Muscle of leg (tissue), 3 donors: ENCODE measurements at regions not wholly inside any gene's neighbourhood (a gene's known extent, or its start where the extent isn't known, plus 50 kb on each side); places are given as distances from the start of the nearest gene placed in this dataset.

ENCODE experiments used
- DNase-seq: peaks from one replicate; pipeline ENCODE4 v3.0.0; 2013
- H3K27ac ChIP-seq: one replicate; pipeline ENCODE4 v1.5.1; 2013; ENCODE audit warnings: mild to moderate bottlenecking, low read length, control low read depth
- H3K27me3 ChIP-seq: one replicate; pipeline ENCODE4 v1.6.1; 2013; ENCODE audit warnings: low read length; ENCODE audit not compliant: control insufficient read depth, insufficient read depth
- H3K36me3 ChIP-seq: one replicate; pipeline ENCODE4 v1.6.1; 2013; ENCODE audit warnings: low read length; ENCODE audit not compliant: control insufficient read depth, insufficient read depth
- H3K4me1 ChIP-seq: one replicate; pipeline ENCODE4 v1.6.1; 2013; ENCODE audit warnings: low read length; ENCODE audit not compliant: control insufficient read depth, insufficient read depth
- H3K4me3 ChIP-seq: one replicate; pipeline ENCODE4 v1.5.1; 2013; ENCODE audit warnings: low read length, control low read depth
- H3K9me3 ChIP-seq: replicated peaks from 2 replicates; pipeline ENCODE4 v1.6.1; 2013; ENCODE audit warnings: low read depth, low read length; ENCODE audit not compliant: control insufficient read depth
- WGBS: methylation state at CpG from one replicate; pipeline ENCODE4 v1.1.5; 2013; ENCODE audit warnings: missing lambda C conversion rate; ENCODE audit not compliant: insufficient coverage; 5-methylcytosine and 5-hydroxymethylcytosine counted together

DNA sequence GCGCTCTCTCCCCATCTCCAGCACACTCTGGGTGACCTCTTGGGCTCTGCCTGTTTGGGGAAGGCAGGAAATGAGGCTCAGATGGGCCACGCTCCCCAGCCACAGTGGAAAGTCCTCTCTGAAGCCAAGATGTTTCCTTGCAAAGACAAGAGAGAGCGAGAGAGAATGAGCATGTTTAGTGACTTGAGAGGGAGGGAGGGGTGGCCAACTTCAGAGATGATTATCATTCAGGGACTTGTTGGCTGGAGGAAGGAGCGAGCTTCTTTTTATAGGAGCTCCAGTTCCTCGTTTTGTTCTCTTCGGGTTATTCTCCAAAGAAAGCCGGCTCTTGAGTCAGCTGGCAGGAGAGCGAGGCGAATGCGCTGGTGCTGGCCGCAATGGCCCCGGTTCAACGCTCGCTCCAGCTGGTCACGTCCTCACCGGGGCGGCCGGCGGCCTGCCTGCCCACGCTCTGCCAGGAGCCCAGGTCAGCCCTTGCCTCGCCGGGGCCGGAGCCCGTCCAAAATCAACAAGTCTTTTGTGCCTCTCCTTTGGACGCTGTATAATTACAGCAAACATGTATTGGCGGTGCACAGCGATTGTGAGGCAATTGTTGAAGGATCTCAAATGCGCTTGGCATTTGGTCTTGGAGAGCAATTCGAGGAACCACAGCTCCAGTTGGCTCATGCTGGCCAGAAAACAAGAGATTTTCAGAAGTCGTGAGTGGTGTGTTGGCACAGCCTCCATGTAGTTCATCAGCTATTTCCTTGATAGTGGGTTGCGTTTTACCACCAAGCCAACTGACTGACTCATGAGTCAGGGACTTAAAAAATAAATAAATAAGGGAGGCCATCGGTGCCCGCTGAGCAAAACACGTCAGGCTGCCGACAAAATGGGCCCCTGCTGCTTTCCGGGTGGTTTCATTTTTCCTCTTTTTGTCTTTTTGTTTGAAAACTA, 288.6 kb downstream of the UACA start:
- H3K36me3 ChIP-seq = no peaks in the 10 kb centered on the region
- 4% methylated on average over 25 of the region's 36 CpGs for WGBS
- peak; percentile 98 for DNase-seq
- peak overlapping the region; percentile 81 for H3K27ac ChIP-seq
- no peaks in the 10 kb centered on the region for H3K9me3 ChIP-seq
- peaks cover 58% of the 10 kb centered on the region for H3K4me1 ChIP-seq
- no peak overlapping the region for H3K4me3 ChIP-seq
- peaks cover 35% of the 10 kb centered on the region for H3K27me3 ChIP-seq

DNA sequence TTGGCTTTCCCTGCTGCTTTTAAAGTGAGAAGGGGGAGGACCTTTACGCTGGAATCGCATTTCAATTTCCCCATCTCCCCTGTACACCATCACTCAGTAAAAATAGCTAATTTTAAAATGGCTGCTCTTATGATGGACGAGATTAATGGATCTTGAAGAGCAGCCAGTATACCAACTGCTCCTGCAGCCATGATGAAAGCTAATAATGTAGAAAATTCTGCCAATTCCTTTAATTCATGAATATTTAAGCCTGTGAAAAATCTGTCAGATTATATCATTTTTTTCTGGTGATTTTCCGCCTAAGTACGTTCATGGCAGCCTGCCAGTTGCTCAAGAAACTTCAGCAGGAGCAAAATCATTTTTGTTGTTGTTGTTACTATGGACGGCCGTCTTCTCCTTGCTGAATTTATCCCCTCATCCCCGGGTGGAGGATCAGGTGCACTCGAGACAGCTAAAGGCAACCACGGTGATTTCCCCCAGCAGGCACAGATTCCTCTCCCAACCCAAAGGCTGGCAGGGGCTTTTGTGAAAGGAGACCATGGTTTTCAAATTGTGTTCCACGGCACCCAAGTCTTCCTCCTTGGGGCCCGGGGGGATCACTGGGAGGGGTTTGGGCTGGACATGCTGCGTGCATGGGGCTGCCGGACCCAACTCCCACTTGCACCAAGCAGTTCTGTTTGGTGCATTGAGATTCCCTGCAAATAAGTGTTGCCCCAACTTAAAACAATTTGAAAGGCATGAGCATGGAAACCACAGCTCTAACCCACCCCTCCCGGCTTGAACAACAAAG, 289.6 kb downstream of the UACA start:
- Histone ChIP-seq H3K27me3 (peaks cover 39% of the 10 kb centered on the region), H3K36me3 (no peaks in the 10 kb centered on the region), H3K27ac (peak overlapping the region; percentile 81), H3K4me3 (no peak overlapping the region), H3K4me1 (peaks cover 57% of the 10 kb centered on the region), H3K9me3 (no peaks in the 10 kb centered on the region)
- peak; percentile 87 for DNase-seq
- WGBS = 10% methylated on average over 1 of the region's 15 CpGs

DNA sequence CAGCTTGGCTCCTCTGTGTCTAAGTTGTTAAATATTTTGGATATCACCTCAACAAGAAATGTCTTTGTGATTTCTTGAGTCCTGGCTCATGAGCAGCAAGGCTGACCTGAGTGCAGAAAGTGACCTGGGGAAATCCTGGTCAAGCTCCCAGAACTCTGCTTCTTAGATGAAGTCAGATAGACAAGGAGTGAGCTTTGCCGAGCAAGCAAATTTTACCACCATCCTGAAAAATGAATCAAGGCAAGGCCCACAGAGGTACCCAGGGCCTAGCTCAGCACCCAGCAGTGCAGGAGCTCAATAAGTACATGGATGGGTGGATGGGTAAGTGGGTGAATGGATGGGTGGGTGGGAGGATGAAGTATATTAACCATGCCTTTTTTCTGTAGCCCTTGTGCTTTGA, 291.8 kb downstream of the UACA start:
- Histone ChIP-seq H3K27me3 (peaks cover 43% of the 10 kb centered on the region), H3K4me3 (no peak overlapping the region), H3K27ac (no peak overlapping the region), H3K4me1 (peaks cover 48% of the 10 kb centered on the region), H3K36me3 (no peaks in the 10 kb centered on the region), H3K9me3 (no peaks in the 10 kb centered on the region)
- no peak for DNase-seq
- 0% methylated on average over 1 of the region's 1 CpG for WGBS

DNA sequence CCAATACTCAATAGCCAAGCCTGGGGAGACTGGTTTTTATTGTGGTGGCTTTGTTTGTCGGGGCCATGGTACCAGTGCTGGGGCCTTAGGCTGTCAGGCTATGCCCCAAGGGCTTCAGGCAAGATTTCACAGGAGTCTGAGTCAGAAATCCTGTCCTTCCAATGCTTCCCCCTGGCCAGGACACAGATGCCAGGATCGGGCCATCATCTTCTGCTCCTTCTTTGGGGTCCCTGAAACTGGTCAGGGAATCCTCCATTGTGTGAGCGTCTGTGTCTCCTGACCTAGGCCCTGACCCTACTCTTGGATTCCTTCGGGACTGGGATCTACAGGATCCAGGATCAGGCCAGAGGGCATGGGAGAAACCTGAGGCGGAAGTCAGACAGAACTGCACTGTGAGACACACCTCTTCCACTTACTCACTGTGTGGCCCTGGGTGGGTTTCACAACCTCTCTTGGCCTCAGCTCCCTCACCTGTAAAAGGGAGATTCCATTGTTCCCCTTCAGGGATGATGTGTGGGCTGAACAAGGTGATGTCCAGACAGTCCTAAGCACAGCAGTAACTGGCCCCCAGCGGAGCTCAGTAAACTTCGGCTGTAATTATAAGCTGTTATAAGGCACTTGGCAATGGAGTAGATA, 292.7 kb downstream of the UACA start:
- peaks cover 41% of the 10 kb centered on the region for H3K4me1 ChIP-seq
- DNase-seq = no peak
- no peak overlapping the region for H3K27ac ChIP-seq
- H3K36me3 ChIP-seq = no peaks in the 10 kb centered on the region
- H3K27me3 ChIP-seq = peaks cover 44% of the 10 kb centered on the region
- H3K9me3 ChIP-seq = no peaks in the 10 kb centered on the region
- H3K4me3 ChIP-seq = no peak overlapping the region
- WGBS = 83% methylated on average over 3 of the region's 7 CpGs

DNA sequence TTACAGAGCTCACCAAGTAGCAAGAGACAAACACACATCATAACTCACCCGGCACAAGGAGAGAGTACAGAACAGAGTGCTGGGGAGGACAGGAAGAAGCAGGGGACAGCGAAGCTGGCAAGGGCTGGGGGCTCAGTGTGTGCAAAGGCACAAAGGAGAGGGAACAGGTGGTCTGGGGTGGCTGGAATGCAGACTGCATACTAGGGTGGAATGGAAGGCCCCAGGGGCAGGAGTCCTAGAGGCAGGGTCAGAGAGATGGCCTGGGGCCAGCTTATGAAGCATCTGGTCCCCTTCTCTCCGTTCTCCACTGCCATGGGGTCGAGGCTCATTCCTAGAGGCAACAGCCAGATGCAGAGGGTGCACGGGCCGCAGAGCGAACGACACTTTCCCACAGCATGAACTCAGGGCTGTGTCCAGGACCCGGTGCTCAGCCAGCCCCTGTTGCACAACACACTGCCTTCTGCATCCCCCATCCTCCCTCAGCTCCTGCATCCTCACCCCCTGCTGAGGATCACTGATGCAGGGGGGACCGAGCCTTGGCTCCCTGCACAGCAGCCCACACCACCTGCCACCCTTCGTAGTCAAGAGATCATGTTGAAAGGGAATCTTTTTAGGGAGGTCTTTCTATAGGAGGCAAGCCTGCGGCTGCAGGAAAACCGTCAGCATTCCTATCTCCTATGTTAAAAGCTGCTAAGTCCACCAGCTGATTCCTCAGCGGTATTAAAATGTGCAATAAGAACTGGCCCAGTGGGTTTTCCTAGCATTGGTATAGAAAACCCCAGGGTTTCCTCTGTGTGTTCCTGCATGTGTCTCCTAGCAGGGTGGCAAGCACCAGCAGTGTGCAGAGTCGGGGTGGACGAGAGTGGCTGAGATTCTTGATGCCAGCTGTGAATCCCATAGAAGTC, 293.5 kb downstream of the UACA start:
- WGBS = 62% methylated on average over 12 of the region's 16 CpGs

DNA sequence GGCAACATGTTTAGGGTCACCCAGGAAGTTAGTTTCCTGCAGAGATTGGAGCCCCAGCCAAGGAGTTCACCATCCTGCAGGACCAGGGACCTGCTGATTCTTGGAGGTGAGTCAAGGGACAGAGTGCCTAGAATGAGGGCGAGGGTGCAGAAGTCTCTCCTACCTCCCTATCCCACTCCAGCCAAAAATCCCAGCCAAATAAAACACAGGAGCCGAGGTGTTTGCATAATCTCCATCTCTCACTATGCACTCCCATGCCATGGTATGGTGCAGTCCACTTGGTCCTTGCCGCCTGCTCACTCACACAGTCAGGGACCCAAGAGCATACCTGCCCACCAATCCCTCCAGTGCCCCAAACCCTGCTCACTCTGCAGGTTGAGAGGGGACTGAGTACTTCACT, 294.2 kb downstream of the UACA start:
- H3K27me3 ChIP-seq = peaks cover 51% of the 10 kb centered on the region
- no peak for DNase-seq
- H3K27ac ChIP-seq = no peak overlapping the region
- no peaks in the 10 kb centered on the region for H3K9me3 ChIP-seq
- H3K4me1 ChIP-seq = peaks cover 26% of the 10 kb centered on the region
- no peaks in the 10 kb centered on the region for H3K36me3 ChIP-seq
- no peak overlapping the region for H3K4me3 ChIP-seq
- WGBS = 67% methylated on average over 1 of the region's 3 CpGs

More for the DNA sequence above, 293.5 kb downstream of the UACA start:
- Histone ChIP-seq H3K9me3 (no peaks in the 10 kb centered on the region), H3K27ac (no peak overlapping the region), H3K4me1 (peaks cover 33% of the 10 kb centered on the region), H3K27me3 (peaks cover 48% of the 10 kb centered on the region), H3K4me3 (no peak overlapping the region), H3K36me3 (no peaks in the 10 kb centered on the region)
- DNase-seq = no peak

DNA sequence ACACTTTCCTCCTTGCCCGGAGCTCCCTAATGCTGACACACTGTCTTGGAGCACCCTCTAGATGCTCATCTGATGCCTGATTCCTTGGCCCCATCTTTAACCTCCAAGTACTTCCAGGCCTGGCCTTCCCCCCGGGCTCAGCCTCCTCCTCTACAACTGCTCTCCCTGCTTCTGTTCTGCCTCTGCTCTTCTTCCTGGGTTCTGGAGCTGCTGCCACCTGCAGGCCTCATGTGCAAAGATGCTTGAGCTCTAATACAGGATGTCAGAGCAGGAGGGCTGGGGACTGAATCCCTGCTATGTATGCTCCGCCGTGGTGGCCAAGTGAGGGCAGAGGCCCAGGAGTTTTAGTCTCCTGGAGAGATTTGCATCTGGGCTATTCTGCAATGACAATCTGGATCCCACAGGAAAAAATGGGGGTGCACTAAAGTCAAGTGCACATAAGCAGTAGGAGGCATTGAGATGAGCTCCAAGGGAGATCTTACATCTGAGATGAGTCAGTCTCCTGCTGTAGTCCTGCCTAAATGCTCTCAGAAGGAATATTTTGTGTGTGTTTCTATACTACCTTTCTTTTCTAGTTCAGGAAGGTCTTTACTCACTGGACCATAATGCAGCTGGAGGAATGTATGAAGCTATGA, 296.3 kb downstream of the UACA start:
- H3K4me1 ChIP-seq = peaks cover 13% of the 10 kb centered on the region
- H3K27me3 ChIP-seq = peaks cover 52% of the 10 kb centered on the region
- DNase-seq = peak; percentile 80
- H3K9me3 ChIP-seq = no peaks in the 10 kb centered on the region
- no peak overlapping the region for H3K4me3 ChIP-seq
- H3K27ac ChIP-seq = no peak overlapping the region
- WGBS = 27% methylated on average over 4 of the region's 4 CpGs
- no peaks in the 10 kb centered on the region for H3K36me3 ChIP-seq

DNA sequence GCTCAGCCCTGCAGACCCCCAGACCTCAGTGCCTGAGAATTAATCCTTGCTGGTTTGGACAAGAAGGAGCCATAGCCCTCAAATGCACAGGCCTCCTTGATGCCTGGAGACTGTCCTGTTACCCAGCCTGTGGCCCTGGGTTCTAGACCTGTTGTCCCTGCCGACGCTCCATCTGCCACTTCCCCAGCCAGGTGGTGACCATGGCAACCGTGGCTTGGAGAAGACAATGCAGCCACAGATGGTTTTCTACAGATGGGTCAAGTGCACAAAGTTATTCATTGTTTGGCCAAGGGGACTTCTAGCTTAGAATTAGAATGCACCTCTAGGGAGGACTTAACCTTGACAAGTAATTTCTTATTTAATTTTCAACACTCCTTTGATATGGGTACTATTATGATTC, 297.1 kb downstream of the UACA start:
- H3K27me3 ChIP-seq = peaks cover 51% of the 10 kb centered on the region
- H3K36me3 ChIP-seq = no peaks in the 10 kb centered on the region
- H3K4me1 ChIP-seq = peaks cover 13% of the 10 kb centered on the region
- no peak overlapping the region for H3K4me3 ChIP-seq
- WGBS = 54% methylated on average over 3 of the region's 3 CpGs
- no peaks in the 10 kb centered on the region for H3K9me3 ChIP-seq
- H3K27ac ChIP-seq = no peak overlapping the region
- DNase-seq = no peak

DNA sequence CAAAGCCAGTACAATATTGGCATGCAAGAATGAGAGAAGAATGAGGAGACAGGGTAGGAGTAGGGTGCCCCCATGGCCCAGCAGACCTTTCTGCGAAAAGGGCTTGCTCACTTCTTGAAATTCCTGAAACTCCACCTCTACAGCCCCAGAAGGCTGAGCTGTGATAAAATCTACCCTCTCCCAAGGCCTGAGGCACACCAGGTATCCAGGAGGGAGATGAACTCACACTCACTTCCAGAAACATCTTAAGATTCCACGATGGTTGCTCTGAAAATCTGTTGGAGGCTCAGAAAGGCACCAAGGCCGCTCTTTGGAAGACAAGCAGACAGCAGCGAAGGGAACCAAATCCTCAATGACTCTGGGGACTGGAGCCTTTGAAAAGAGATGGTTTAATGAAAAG, 297.5 kb downstream of the UACA start:
- Histone ChIP-seq H3K4me1 (peaks cover 13% of the 10 kb centered on the region), H3K4me3 (no peak overlapping the region), H3K27ac (no peak overlapping the region), H3K9me3 (no peaks in the 10 kb centered on the region), H3K27me3 (peaks cover 51% of the 10 kb centered on the region), H3K36me3 (no peaks in the 10 kb centered on the region)
- DNase-seq = no peak
- 100% methylated on average over 1 of the region's 4 CpGs for WGBS
